ENCODE measurements at regions not wholly inside any gene's neighbourhood (a gene's known extent, or its start where the extent isn't known, plus 50 kb on each side); places are given as distances from the start of the nearest gene placed in this dataset.

DNA sequence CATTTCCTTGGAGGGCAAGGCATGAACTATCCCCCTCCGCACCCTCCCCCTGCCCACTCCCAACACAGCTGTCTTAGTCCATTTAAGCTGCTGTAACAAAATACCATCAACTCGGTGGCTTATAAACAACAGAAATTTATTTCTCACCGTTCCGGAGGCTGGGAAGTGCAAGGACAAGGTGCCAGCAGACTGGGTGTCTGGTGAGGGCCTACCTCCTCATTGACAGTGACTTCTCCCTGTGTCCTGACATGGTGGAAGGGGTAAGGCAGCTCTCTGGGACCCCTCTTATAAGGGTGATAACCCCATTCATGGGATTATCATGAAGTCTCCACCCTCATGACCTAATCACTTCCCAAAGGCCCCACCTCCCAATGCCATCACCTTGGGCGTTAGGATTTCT lies 114.3 kb upstream of the MAFB start:
- FAIRE-seq (no peak), DNase-seq (ENCODE audit: extremely low spot score, insufficient read length, low read depth) (no peak)

DNA sequence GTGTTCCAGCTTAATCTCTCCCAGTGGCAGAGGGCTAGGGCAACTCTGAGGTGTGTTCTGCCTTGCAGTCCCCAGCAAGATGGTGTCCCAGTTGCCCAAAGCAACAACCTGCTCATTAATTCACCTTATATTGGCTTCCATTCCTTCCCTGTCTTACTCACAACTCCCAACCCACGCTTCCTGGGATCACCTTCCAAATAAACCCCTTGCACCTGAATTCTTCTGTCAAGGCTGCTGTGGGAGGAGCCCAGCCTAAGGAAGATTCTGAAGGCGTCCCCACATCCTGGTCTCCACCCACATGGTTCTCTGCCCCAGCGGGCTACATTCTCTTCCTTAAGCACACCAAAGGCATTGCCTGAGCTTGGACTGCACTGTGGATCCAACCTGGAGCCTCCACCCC lies 116.6 kb upstream of the MAFB start:
- no peak for DNase-seq (ENCODE audit: extremely low spot score, insufficient read length, low read depth)
- no peak for FAIRE-seq

DNA sequence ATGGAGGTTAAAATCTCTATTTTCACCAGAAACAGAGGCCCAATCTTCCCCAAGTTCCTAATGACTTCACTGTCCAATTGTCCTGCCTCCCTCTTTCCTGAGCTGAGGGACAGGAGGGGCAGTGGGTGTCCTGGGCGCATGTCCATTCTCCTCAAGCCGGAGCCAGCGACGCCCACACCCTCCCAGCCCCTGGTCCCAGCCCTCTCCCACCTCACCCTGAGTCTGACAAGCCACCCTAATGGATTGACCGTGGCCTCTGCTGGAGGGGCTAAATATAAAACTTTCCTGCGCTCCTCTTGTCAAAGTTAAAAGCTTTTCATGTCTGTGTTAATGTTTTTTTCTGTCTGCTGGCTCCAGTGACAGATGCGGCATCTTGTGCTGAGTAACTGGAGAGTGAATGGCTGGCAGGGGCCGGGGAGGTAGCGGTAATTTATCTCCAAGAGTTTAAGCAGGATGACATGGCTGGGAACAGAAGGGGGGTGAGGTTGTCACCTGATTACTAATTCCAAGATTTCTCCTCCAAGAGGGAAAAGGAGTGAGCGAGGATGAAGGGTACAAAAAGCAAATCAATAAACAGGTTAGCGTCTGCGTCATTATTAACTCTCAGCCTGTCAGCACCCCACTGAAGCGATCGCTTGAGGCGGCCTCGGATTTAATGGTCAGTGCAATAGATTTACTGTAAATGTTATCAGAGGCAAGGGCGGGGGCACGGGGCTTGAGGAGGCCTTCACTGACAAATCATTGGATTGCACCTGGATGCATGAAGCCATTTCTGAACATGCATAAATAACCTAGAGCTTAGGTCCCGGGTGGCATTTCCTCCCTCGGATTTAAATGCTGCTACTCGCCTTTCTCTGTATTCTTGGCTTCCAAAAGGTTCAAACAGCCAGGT lies 118.1 kb upstream of the MAFB start:
- no peak for FAIRE-seq
- no peak for DNase-seq (ENCODE audit: extremely low spot score, insufficient read length, low read depth)

DNA sequence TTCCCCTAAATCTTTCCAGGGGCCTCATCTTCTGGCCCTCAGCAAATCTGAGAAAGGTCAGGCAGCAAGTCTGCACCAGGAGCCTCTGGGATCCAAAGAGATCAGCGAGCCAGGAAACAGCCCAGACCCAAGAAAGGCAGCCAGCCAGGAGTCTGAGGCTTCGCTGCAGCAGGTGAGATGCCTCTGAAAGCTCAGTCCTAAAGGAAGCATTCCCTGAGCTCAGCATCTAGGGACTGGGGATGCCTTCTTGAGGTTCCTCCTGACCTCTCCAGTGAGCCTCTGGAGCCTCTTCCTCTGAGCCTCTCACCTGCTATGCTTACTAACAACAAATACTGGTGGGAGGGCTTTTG lies 118.8 kb upstream of the MAFB start:
- FAIRE-seq (no peak), DNase-seq (ENCODE audit: extremely low spot score, insufficient read length, low read depth) (no peak)

DNA sequence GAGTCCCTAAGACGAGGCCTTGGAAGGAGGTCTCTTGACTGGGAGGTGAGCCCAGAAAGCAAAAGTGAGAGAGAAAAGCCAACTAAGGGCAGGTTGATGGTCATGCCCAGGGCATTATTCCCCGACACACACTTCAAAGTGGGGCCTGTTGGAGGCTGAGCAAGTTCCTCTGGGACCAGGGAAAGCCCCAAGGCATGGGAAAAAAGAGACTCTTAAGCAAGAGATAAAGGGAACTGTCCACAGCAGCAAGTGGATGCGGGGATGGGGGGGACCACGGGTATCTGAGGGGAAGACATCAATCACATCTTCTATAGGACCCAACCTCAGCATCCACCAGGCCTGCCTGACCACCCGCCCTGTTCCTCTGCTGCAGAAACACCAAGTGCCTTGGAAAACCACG lies 119.9 kb upstream of the MAFB start:
- no peak for FAIRE-seq
- no peak for DNase-seq (ENCODE audit: extremely low spot score, insufficient read length, low read depth)

DNA sequence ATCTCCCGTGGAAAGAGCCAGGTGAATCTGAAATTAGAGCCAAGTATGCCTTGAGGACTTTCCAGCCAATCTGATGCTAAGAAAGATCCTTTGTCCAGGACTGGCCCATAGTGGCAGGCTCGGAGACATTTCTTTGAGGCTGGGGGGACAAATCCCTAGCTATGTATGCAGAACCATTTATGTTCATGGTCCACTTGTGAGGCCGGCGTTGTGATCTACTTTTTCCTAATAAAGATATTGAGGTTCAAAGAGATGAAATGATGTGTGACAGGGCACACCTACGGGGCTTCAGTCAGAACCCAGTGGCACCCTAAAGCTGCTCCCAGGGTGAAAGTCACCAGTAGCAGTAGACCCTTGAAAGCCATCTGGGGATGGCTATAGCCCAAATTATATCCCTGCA lies 120.3 kb upstream of the MAFB start:
- FAIRE-seq (no peak), DNase-seq (ENCODE audit: extremely low spot score, insufficient read length, low read depth) (no peak)

DNA sequence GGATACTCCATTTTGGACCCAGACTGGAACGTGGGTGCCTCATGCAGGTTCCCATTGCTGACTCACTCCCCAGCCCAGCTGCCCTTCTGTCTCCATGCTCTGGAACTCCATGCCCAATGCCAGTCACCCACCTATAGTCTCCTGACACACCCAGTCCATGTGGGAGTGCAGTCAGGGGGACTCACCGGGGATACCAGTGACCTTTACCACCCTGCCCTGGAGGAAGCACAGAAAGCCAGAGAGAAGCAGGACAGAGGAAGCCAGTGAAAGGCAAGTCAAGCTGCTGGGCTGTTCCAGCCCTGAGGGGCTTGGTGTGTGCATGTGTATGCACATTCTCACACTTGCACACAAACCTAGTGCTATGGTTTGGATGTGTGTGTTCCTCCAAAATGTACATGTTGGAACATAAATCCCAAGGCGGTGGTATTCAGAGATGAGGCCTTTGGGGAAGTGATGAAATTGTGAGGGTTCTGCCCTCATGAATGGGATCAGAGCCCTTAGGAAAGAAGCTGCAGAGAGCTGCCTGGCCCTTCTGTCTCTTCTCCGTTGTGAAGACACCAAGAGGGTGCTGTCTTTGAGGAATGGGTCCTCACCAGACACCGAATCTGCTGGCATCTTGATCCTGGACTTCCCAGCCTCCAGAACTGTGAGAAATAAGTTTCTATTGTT lies 121.4 kb upstream of the MAFB start:
- FAIRE-seq, result no peak
- DNase-seq (ENCODE audit: extremely low spot score, insufficient read length, low read depth), result no peak

DNA sequence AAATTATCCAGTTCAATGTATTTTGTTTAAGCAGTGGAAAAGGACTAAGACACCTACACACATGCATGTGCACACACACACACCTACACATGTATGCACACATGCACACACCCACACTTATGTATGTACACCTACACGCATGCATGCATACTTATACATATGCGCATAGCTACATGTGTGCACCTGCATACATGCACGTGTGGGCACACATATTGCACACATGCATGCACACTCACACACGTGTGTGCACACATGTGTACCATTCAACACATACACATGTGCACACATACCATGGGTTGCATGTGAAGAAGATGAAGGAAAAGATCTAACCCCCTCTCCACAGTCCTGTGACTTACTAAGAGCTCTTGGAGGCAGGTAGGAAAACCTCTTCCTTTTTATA lies 122.0 kb upstream of the MAFB start:
- no peak for FAIRE-seq
- DNase-seq (ENCODE audit: extremely low spot score, insufficient read length, low read depth), result no peak

DNA sequence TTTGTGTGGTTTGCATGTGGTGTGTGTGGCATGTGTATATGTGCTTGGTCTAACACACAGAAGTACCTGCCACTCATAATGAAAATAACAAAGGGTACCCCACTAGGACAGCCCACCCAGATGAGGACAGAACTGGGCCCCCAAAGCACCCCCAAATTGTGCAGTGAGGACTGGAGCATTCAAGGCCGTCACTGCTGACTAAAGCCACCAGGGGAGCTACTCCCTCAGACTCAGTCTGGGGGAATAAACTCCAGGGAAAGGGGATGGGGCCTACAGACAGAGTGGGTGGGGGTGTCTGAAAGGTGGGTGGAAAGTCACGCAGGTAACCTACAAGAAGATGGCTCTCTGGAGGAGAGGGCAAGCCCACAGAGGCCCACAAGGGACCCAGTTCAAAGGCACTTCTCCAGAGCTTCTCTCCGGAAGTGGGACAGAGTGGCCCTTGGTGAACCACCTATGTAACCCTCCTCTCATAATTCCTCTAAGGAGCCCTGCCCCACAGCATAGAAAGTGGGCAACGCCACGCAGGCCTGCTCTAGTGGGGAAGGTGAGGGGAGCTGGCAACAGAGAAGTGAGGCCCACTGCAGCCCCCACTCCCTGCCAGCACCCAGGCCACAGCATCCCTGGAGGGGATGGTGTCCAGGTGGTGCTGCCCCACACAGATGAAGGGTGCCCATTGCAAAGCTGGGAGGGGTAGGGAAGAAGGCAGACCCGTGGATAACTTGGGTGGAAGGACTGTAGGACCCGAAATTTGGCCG lies 122.8 kb upstream of the MAFB start:
- FAIRE-seq (no peak), DNase-seq (ENCODE audit: extremely low spot score, insufficient read length, low read depth) (no peak)

DNA sequence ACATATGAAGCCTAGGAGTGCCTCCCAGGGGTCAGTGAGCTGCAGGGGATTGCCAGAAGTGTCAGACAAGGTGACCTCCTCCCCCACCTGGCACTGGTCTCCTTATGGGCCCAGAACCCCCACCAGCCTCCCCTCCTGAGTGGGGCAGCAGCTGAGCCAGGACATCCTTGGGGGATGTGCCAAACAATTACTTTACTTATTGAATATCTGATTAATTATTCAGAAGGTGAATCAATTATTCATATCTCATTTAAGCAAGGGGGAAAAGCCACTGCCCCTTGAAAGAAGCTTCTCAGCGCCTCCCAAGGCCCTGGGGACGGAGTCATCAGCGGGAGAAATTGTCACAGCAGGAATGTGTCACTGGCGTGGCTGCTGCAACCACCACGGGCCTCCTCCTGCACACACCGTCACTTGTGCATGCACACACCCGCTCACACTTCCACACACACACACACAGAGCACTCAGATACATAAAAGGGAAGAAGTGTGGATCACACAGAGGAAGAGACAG lies 123.4 kb upstream of the MAFB start:
- DNase-seq (ENCODE audit: extremely low spot score, insufficient read length, low read depth) (no peak), FAIRE-seq (no peak)

DNA sequence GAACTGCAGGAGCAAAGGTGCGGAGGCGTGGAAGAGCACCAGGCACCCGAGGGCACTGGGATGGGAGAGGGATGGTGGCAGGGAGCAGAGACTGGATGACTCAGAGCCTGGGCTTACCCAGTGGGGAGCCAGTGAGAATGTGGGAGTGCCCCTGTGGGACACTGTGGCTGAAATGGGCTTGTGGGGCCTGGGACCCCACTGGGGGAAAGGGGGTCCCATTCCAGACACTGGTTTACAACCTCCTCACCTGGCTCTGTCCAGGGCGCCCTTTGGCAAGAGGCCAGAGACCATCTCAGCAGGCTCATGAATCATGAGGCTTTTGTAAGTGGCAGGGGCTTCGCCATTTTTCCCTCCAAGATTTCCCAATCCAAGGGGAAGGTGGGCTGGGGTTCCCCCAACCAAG lies 124.0 kb upstream of the MAFB start:
- DNase-seq (ENCODE audit: extremely low spot score, insufficient read length, low read depth) (no peak), FAIRE-seq (no peak)

DNA sequence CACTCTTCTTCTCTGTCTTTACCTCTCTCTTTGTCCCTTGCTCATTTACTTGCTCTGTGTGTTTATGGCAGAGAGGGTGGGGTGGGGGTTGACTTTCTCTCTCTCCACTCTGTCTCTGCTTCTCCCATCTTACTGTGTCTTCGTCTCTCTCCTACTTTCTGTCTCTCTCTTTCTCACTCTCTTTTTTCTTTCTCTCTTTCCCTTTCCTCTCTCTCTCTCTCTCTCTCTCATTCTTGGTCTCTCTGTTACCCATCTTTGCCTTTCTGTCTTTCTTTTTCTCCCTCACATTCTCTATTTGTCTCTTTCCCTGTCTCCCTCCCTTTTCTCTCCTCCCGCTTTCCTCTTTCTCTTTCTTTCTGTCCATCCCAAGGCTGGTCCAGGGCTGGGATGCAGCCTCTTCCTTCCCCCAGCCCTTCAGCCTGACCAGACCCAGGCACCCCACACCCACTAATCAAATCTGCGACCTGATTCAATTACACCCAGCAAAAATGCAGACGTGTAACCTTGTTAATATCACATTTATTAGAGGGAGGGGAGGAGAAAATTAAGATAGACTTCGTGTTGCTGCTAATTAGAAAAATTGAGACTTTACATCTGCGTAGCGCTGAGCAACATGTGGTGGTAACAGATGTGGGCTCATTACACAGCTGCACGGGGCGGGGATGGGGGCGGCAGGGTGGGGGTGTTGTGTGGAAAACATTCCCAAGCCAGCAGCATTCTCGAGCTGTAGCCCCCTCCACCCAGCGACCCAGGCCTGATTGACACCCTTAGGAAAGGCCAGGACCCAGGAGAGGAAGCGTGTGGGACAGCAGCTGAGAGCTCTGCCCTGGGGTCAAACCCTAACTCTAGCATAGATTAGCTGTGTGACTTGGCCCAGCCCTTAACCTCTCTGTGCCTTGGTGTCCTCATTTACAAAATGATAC lies 124.9 kb upstream of the MAFB start:
- no peak for DNase-seq (ENCODE audit: extremely low spot score, insufficient read length, low read depth)
- no peak for FAIRE-seq

DNA sequence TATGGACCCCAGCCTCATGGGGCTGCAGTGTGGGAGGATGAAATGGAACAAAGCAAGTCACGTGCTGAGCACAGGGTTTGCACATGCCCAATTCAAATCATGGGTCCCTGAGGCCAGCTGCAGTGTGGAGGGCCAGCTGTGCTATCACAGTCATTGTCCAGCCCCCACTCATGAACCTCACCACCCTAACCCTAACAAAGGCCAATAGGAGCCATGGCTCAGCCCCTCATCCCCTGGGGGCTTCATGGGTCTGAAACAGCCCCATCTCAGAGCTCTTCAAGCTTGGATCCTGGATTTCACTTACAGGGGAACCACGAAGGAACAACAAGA lies 125.6 kb upstream of the MAFB start:
- DNase-seq (ENCODE audit: extremely low spot score, insufficient read length, low read depth) (no peak), FAIRE-seq (no peak)

DNA sequence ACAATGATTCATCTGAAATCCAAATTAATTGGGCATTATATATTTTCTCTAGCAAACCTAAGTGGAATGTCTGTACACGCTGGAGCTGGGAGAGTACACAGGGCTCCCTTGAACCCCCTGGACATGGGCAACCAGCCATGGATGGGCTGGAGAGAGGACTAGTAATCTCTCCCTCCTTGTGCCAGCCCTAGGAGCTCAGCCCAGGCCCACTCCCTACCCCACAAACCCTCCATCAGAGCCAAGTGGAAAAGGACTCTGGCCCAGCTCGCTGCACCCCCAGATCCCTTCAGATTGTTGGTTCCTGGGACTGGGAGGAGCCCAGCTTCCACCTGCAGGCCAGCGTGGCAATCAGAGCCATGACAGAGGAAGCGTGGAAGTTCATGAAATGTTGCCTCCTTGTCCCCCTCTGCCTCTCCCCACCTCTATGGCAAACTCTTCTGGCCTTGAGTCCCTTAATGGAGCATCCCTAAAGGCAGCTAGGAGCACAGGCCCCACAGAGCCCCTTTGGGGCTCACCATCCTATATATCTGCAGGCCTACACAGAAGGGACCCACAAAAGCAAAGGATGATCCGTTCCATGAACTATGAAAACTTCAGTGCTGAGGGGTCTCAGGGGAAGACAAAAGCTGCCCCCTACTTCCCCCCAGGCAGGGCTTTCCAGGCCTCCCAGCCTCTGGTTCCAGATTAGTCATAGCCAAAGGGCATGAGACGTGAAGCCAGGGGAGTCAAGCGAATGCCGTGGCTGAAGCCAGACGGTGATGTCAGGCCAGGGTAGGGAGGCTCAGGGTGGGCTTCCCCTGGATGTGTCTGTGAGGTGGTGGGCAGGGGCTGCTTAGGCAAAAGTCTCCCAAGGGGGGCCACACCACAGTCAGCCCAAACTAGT lies 126.4 kb upstream of the MAFB start:
- DNase-seq (ENCODE audit: extremely low spot score, insufficient read length, low read depth), result no peak

DNA sequence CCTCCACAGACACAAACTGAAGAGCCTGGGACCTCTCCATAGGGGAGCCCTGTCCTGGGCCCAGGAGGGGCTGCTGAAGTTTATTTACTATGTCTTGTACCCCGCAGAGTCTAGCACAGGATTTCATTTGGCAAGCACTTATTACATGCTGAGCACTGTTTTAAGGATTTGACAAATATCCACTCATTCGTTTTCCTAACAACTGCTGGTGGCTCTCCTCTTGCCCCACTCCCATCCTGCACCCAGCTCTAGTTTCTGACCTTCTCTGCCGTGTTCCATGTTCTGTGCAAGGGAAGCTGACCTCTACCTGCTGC lies 127.0 kb upstream of the MAFB start:
- FAIRE-seq (no peak), DNase-seq (ENCODE audit: extremely low spot score, insufficient read length, low read depth) (no peak)

More for the DNA sequence above, 126.4 kb upstream of the MAFB start:
- no peak for FAIRE-seq

DNA sequence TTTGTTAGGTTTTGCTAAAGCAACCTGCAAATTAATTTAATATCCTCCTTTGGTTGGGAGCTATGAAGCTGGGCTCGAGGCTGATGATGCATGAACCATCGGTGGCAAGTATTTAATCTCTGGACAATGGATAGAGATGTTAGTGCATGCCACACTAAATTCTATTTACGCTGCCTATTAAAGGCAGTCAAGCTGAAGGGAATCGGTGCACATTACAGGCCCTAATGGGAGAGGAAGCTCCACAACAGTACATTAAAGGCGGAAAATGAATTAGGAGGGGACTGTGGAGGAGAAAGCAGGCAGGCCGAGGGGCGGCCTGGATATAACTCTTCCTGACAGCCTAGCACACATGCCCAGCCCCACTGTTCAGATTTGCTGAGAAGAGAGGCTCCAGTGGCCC lies 132.4 kb upstream of the MAFB start:
- no peak for DNase-seq (ENCODE audit: extremely low spot score, insufficient read length, low read depth)

DNA sequence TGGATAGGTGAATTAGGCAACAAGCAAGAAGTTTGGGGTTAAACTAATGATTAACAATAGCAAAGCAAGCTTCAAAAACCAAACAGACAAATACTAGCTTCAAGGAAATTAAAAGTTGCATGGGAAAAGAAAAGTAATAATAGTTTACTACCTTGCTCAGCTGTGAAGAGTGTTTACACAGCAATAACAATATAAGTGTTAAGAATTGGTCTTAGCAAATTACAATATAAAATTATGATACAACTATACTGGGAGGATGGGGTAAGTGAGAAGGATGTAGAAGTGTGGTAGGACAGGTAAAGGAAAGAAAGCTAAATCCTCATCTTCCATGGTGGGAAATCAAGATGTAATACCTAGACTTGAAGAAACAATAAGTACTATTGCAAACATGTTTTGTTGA lies 137.7 kb upstream of the MAFB start:
- DNase-seq (ENCODE audit: extremely low spot score, insufficient read length, low read depth) (no peak), FAIRE-seq (no peak)

More for the DNA sequence above, 132.4 kb upstream of the MAFB start:
- no peak for FAIRE-seq

DNA sequence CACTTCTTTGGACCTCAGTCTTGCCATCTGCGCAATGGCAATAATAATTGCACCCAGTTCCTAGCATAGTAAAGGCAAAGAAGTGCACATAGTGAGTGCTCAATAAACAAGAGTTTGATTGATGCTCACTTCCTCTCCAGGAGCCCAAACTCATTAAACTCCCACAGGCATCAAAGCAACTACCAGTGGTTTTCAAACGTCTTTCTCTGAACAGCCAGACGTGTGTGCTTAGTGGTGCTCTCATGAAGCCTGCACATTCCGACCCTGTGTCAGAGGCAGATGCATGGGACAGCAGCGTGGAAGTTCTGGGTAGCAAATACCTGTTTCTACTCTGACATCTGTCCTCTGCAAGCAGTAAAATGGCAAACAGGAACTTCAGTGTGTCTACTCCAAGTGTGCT lies 146.3 kb upstream of the MAFB start:
- FAIRE-seq, result no peak
- DNase-seq (ENCODE audit: extremely low spot score, insufficient read length, low read depth), result no peak

DNA sequence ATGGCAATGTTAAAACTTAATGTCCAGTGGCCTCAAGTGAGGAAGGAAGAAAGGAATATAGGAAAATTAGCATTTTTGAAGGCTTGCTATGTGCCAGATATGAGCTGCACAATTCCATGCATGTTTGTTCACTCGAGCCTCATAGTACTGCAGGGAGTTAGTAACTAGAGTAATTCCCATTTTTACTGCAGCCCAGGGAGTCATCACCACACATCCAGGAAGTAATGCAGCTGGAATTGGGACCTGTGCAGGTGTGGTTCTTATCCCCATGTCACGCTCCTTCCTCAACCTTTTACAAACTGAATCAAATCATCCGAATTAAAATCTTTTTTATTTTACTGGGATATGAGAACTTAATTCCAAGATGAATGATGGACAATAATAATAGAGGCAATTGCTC lies 149.5 kb upstream of the MAFB start:
- FAIRE-seq (no peak), DNase-seq (ENCODE audit: extremely low spot score, insufficient read length, low read depth) (no peak)

Measured in GM18507 (cell line).